AG04449 (cell line): ENCODE measurements at regions not wholly inside any gene's neighbourhood (a gene's known extent, or its start where the extent isn't known, plus 50 kb on each side); places are given as distances from the start of the nearest gene placed in this dataset.

ENCODE experiments used
- CTCF ChIA-PET: fragments of 350-600 bp; formaldehyde crosslinking; extraction: SDS; loops from one replicate; lab custom pipeline; 2021; ENCODE audit warnings: antibody characterized with exemption; lab: Yijun Ruan, JAX
- POLR2A ChIA-PET: fragments of 400-600, 350-600 bp; formaldehyde crosslinking; extraction: SDS; loops from one replicate; lab custom pipeline; 2020; ENCODE audit warnings: antibody characterized with exemption, inconsistent platforms; lab: Yijun Ruan, JAX
- DNase-seq: peaks from one replicate; pipeline ENCODE4 v3.0.0-alpha.2; 2010; ENCODE audit warnings: low read depth, low spot score
- H3K4me3 ChIP-seq: 2 replicates; pipeline ENCODE4 v1.5.1; 2011; ENCODE audit warnings: low read depth, mild to moderate bottlenecking, control low read depth, low read length
- TF ChIP-seq, protein P1 (sequence below): IDR thresholded peaks from one replicate; pipeline ENCODE4 v1.5.1; 2011; ENCODE audit warnings: mild to moderate bottlenecking, moderate library complexity, low read length, control low read depth, inconsistent platforms; ENCODE audit not compliant: insufficient read depth; ENCODE audit errors: missing control alignments

DNA sequence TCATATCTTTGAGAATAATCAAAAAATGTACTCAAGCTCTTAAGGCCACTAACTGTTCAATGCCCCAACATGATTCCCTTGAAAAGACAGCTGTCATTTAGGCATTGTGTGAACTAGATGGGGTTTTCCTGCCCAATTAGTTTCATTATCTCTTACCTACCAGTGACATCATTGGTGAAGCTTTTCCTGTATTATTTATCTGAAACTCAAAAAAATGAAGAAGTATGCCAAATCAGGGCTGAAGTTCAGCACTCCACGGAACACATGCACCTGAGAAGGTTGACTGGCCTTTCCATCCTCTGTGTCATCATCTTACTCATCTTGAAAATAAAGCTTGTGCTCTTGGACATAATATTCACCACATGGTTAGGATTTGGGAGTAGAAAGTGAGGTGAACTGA is 126.4 kb downstream of the TXNL1 start:
- ChIA-PET CTCF (interaction anchor here (0.9 kb wide), 1 partner anchor 11 kb away, joined by 3 read pairs; no protein-coding TSS in a partner anchor), POLR2A (no interaction called here)
- no peak for DNase-seq
- H3K4me3 ChIP-seq, result no peak overlapping the region
- TF ChIP-seq, protein P1, sequence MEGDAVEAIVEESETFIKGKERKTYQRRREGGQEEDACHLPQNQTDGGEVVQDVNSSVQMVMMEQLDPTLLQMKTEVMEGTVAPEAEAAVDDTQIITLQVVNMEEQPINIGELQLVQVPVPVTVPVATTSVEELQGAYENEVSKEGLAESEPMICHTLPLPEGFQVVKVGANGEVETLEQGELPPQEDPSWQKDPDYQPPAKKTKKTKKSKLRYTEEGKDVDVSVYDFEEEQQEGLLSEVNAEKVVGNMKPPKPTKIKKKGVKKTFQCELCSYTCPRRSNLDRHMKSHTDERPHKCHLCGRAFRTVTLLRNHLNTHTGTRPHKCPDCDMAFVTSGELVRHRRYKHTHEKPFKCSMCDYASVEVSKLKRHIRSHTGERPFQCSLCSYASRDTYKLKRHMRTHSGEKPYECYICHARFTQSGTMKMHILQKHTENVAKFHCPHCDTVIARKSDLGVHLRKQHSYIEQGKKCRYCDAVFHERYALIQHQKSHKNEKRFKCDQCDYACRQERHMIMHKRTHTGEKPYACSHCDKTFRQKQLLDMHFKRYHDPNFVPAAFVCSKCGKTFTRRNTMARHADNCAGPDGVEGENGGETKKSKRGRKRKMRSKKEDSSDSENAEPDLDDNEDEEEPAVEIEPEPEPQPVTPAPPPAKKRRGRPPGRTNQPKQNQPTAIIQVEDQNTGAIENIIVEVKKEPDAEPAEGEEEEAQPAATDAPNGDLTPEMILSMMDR, result no peak

DNA sequence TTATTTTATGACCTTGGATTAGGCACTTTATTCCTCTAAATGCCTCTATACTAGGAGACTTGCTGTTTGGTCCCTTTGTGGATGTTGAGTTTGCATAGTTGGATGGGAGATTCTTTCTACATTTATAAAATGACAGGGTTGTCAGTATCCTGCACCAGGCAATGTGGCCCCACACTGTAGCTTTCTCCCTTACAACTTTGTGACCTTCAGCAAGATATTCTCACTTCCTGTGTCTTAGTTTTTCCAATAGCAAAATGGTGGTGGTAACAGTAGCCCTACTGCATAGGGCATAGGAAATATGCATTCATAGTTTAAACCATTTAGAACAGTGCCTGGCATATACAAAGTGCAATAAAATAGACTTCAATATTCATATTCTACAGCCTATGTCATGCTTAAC is 128.3 kb downstream of the TXNL1 start:
- H3K4me3 ChIP-seq, result no peak overlapping the region
- POLR2A ChIA-PET, result no interaction called here
- CTCF ChIA-PET, result no interaction called here
- TF ChIP-seq, protein P1, result no peak
- DNase-seq, result no peak

DNA sequence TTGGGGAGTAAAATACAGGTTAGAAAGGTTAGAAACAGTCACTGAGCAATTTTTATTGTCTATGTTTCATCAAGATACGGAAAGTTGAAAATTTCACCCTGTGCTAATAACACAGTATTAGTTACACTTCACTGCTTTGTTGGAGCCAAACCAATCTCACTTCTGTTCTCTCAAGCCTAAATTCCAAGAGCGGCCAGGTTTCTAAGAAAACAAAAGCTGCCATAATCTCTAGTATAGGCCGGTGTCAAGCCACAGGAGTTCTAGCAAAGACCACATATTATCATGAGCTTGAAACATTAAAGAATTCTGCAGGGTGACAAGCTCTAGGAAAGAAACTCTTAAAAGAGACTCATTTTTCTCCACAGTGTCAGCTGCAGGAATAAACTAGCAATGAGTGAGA is 128.7 kb downstream of the TXNL1 start:
- TF ChIP-seq, protein P1, result no peak
- ChIA-PET POLR2A (no interaction called here), CTCF (no interaction called here)
- no peak for DNase-seq
- no peak overlapping the region for H3K4me3 ChIP-seq

DNA sequence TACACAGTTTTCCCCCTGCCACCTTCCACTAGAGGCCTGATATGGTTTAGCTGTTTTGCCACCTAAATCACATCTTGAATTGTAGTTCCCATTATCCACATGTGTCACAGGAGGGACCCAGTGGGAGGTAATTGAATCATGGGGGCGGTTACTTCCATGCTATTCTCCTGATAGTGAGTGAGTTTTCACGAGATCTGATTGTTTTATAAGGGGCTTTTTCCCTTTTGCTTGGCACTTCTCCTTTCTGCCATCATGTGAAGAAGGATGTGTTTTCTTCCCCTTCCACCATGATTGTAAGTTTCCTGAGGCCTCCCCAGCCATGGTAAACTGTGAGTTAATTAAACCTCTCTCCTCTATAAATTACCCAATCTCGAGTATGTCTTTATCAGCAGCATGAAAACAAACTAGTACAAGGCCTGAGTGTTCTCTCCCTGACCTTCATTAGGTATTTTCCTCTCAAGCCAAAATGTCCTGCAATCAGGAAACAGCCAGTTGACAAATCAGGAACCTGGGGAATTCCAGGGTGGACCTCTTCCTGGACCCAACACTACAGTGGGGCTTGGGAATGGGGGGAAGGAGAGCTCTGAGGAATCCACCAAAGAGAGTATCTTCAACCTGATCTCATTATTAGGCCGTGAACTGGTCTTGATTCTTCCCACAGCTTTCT is 129.9 kb downstream of the TXNL1 start:
- POLR2A ChIA-PET, result no interaction called here

DNA sequence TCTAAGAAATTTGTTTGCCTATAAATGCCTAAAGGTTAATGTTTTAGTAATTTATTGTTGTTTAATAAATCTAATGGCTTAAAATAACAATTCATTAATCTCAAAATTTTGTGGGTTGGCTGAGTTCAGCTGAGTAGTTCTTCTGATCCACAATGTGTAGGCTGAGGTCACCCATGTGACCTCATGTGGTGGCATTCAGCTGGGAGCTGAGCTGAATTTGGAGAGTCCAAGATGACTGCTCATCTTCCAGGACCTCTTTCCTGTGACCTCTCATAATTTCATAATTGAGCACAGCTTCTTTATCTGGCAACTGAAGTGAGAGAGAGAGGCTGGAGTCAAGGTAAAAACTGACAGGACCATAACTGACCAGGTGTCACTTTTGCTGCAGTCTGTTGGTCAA is 132.4 kb downstream of the TXNL1 start:
- POLR2A ChIA-PET, result no interaction called here
- no peak overlapping the region for H3K4me3 ChIP-seq
- TF ChIP-seq, protein P1, result no peak
- no peak for DNase-seq
- CTCF ChIA-PET, result no interaction called here

More for the DNA sequence above, 129.9 kb downstream of the TXNL1 start:
- TF ChIP-seq, protein P1, result no peak
- CTCF ChIA-PET, result no interaction called here
- DNase-seq, result no peak
- H3K4me3 ChIP-seq, result no peak overlapping the region

DNA sequence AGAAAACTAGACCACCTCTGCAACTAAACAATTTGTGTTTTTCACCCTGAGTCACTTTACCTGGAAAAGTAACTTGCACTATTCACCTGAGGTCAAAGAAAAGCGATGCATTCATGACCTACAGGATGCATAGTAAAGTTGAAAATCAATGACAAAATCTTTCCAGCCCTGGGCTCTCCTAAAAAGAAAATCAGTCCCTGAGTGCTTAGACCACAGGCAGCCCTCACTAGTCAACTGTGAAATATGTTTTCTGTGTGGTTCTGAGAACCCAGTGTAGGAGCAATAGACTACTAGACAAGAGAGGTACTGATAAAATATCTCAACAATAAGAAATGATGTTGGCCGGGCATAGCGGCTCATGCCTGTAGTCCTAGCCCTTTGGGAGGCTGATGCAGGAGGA is 133.1 kb downstream of the TXNL1 start:
- no peak overlapping the region for H3K4me3 ChIP-seq
- no peak for DNase-seq
- ChIA-PET CTCF (no interaction called here), POLR2A (no interaction called here)
- TF ChIP-seq, protein P1, result no peak
